ENCODE measurements at regions not wholly inside any gene's neighbourhood (a gene's known extent, or its start where the extent isn't known, plus 50 kb on each side); places are given as distances from the start of the nearest gene placed in this dataset.

- intact Hi-C loops (cut with micrococcal nuclease) = no loop called here
- TF ChIP-seq CTCF (IDR thresholded peaks at IDR 0.05; ENCODE audit: borderline replicate concordance) = no peak
- H3K27ac ChIP-seq (replicated peaks) = no peak overlapping the region
These were observed 122.9 kb downstream of the SAMD9 start for GRCh38 chr7:92994901-92995300.

GRCh38 chr7:92992932-92993331 lies 124.8 kb downstream of the SAMD9 start:
- Histone ChIP-seq H3K4me3 (no peak overlapping the region), H3K27me3 (ENCODE audit: low read depth) (no peaks in the 10 kb centered on the region), H3K27ac (replicated peaks) (no peak overlapping the region), H3K36me3 (no peaks in the 10 kb centered on the region), H3K9me3 (replicated peaks) (no peaks in the 10 kb centered on the region), H3K4me1 (no peaks in the 10 kb centered on the region)
- TF ChIP-seq CTCF (IDR thresholded peaks at IDR 0.05; ENCODE audit: borderline replicate concordance) = no peak
- no peak for DNase-seq
- intact Hi-C loops (cut with micrococcal nuclease) = no loop called here

More at GRCh38 chr7:92994901-92995300, 122.9 kb downstream of the SAMD9 start:
- Histone ChIP-seq H3K4me3 (no peak overlapping the region), H3K27me3 (ENCODE audit: low read depth) (no peaks in the 10 kb centered on the region), H3K9me3 (replicated peaks) (no peaks in the 10 kb centered on the region), H3K4me1 (no peaks in the 10 kb centered on the region), H3K36me3 (no peaks in the 10 kb centered on the region)
- no peak for DNase-seq

GRCh38 chr7:92992483-92992882 lies 125.3 kb downstream of the SAMD9 start:
- no peak for TF ChIP-seq CTCF (IDR thresholded peaks at IDR 0.05; ENCODE audit: borderline replicate concordance)
- Histone ChIP-seq H3K27me3 (ENCODE audit: low read depth) (no peaks in the 10 kb centered on the region), H3K4me3 (no peak overlapping the region), H3K36me3 (no peaks in the 10 kb centered on the region), H3K4me1 (no peaks in the 10 kb centered on the region), H3K9me3 (replicated peaks) (no peaks in the 10 kb centered on the region), H3K27ac (replicated peaks) (no peak overlapping the region)
- intact Hi-C loops (cut with micrococcal nuclease) = no loop called here
- no peak for DNase-seq

DNA sequence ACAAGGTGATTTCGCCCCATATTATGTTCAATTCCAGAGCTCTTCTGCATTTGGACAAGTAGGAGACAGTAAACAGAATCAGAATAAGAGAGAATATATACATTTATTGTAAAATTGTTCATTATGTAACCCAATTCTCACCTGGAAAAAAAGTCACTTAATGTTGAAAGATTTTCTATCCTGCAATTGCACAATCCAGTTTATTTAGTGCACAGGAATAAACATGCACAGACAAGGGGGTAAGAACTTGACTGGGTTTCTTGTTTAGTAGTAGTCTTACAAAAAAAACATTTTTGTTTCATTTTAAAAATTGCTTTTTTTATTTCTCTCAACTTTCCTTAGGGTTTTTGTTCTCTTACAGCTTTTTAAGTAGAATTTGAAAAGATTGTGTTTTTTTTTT lies 126.6 kb downstream of the SAMD9 start:
- Histone ChIP-seq H3K27ac (replicated peaks) (no peak overlapping the region), H3K4me3 (no peak overlapping the region), H3K4me1 (no peaks in the 10 kb centered on the region), H3K9me3 (replicated peaks) (no peaks in the 10 kb centered on the region), H3K36me3 (no peaks in the 10 kb centered on the region), H3K27me3 (ENCODE audit: low read depth) (no peaks in the 10 kb centered on the region)
- no peak for TF ChIP-seq CTCF (IDR thresholded peaks at IDR 0.05; ENCODE audit: borderline replicate concordance)
- intact Hi-C loops (cut with micrococcal nuclease) = no loop called here
- DNase-seq = no peak

GRCh38 chr7:92988941-92989545 lies 128.7 kb downstream of the SAMD9 start:
- Histone ChIP-seq H3K36me3 (no peaks in the 10 kb centered on the region), H3K9me3 (replicated peaks) (no peaks in the 10 kb centered on the region), H3K27ac (replicated peaks) (no peak overlapping the region), H3K4me3 (no peak overlapping the region), H3K27me3 (ENCODE audit: low read depth) (no peaks in the 10 kb centered on the region), H3K4me1 (no peaks in the 10 kb centered on the region)
- intact Hi-C loops (cut with micrococcal nuclease) = no loop called here
- no peak for DNase-seq
- TF ChIP-seq CTCF (IDR thresholded peaks at IDR 0.05; ENCODE audit: borderline replicate concordance) = no peak

Data from left ventricle myocardium inferior (tissue), 1 donor.